ENCODE measurements at regions not wholly inside any gene's neighbourhood (a gene's known extent, or its start where the extent isn't known, plus 50 kb on each side); places are given as distances from the start of the nearest gene placed in this dataset.
A peak's percentile ranks its signal among the peaks of the same experiment; 100 is the strongest.

DNA sequence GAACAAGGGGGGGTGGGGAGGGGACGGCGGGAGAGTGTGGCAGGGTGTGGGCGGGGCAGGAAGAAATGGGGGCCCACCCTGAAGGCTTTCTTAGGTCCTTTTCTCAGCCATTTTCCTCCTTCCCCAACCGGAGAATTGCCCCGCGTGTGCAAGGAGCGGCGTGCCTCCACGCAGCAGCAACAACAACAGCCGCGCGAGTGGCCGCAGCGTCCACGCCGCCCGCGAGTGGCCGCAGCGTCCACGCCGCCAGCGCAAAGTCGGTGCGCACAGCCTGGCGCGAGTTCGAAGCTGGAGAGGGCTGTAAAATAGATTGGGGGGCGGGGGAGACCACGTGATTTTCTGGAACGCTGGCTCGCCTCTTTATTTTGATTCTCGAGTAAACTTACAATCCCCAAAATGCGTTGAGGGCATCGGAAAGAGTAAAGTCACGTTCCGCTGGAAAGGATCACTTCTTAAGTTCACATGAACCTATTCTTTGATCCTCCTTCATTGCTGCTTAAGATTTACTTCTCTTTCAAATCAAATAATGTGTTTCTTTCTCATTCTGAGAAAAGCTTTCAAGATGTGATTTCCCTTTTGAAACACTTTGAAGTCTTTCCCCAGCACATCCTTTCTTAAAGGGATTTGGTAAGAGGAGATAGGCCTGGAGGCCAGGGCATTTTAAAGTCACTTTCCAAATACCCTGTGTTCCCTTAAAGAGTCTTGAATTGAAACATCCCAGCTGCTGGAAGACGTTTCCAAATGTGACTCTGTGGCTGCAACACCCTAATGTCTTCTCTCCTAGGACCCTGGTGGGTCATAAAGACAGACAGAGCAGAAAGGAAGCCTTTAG is 66.7 kb upstream of the ZNF217 start:
- CTCF ChIA-PET: interaction anchor here (0.7 to 1.9 kb wide), 14 partner anchors 14 to 280 kb away, joined by 3 to 8 read pairs (median 5); no protein-coding TSS in a partner anchor
- H3K27me3 Mint-ChIP-seq: no peaks in the 10 kb centered on the region
- POLR2A ChIA-PET: interaction anchor here (0.8 to 1.9 kb wide), 16 partner anchors 9 to 276 kb away, joined by 3 to 8 read pairs (median 4); no protein-coding TSS in a partner anchor
- peaks cover 1% of the 10 kb centered on the region for H3K36me3 Mint-ChIP-seq (ENCODE audit: low read depth)
- DNase-seq (peak; percentile 75), ATAC-seq (peak; percentile 38)
- no peaks in the 10 kb centered on the region for H3K9me3 Mint-ChIP-seq
- H3K4me3 Mint-ChIP-seq: peak overlapping the region; percentile 81
- intact Hi-C loops (cut with micrococcal nuclease): no loop called here
- peaks cover 60% of the 10 kb centered on the region for H3K4me1 Mint-ChIP-seq (ENCODE audit: low read depth)
- peak overlapping the region; percentile 96 for H3K27ac Mint-ChIP-seq
- TF ChIP-seq, protein P1, sequence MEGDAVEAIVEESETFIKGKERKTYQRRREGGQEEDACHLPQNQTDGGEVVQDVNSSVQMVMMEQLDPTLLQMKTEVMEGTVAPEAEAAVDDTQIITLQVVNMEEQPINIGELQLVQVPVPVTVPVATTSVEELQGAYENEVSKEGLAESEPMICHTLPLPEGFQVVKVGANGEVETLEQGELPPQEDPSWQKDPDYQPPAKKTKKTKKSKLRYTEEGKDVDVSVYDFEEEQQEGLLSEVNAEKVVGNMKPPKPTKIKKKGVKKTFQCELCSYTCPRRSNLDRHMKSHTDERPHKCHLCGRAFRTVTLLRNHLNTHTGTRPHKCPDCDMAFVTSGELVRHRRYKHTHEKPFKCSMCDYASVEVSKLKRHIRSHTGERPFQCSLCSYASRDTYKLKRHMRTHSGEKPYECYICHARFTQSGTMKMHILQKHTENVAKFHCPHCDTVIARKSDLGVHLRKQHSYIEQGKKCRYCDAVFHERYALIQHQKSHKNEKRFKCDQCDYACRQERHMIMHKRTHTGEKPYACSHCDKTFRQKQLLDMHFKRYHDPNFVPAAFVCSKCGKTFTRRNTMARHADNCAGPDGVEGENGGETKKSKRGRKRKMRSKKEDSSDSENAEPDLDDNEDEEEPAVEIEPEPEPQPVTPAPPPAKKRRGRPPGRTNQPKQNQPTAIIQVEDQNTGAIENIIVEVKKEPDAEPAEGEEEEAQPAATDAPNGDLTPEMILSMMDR (IDR thresholded peaks at IDR 0.05): no peak

GRCh38 chr20:53658973-53659372 is 65.3 kb upstream of the ZNF217 start:
- Mint-ChIP-seq H3K4me1 (ENCODE audit: low read depth) (peaks cover 62% of the 10 kb centered on the region), H3K27me3 (no peaks in the 10 kb centered on the region), H3K27ac (no peak overlapping the region), H3K36me3 (ENCODE audit: low read depth) (peaks cover 1% of the 10 kb centered on the region), H3K9me3 (no peaks in the 10 kb centered on the region), H3K4me3 (peak overlapping the region; percentile 17)
- intact Hi-C loops (cut with micrococcal nuclease): loop anchor here (5.0 kb wide), 1 partner anchor 82 kb away; no protein-coding TSS in a partner anchor
- TF ChIP-seq, protein P1 (IDR thresholded peaks at IDR 0.05): no peak
- ATAC-seq (no peak), DNase-seq (no peak)
- ChIA-PET CTCF (interaction anchor here (1.0 to 2.0 kb wide), 4 partner anchors 14 to 81 kb away, joined by 3 to 5 read pairs (median 4); no protein-coding TSS in a partner anchor), POLR2A (interaction anchor here (0.7 to 1.0 kb wide), 3 partner anchors 49 to 226 kb away, joined by 3 to 4 read pairs (median 3); no protein-coding TSS in a partner anchor)

DNA sequence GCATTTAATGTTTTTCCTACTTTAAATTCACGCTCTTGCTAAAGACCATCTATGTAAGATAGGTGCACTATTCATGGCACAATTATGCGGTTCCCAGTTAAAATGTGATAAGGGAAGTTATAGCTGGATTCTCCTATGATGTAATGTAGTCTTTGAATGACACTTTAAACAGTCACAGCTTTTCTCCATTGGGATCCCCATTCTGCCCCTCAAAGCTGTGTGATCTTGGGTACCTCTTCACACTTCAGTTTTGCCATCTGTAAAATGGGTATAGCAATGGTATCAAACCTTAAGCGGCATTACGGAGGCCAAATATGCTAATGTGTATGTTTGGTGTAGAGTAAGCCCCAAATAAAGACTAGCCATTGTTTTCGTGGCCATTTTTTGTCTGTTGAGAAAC is 64.7 kb upstream of the ZNF217 start:
- ATAC-seq (no peak), DNase-seq (no peak)
- H3K4me3 Mint-ChIP-seq: no peak overlapping the region
- no peaks in the 10 kb centered on the region for H3K27me3 Mint-ChIP-seq
- no peaks in the 10 kb centered on the region for H3K9me3 Mint-ChIP-seq
- intact Hi-C loops (cut with micrococcal nuclease): loop anchor here (5.0 kb wide), 1 partner anchor 81 kb away; no protein-coding TSS in a partner anchor
- H3K4me1 Mint-ChIP-seq (ENCODE audit: low read depth): peaks cover 67% of the 10 kb centered on the region
- ChIA-PET CTCF (interaction anchor here (0.6 to 2.0 kb wide), 9 partner anchors 13 to 257 kb away, joined by 3 to 5 read pairs (median 4); no protein-coding TSS in a partner anchor), POLR2A (interaction anchor here (0.9 to 1.0 kb wide), 2 partner anchors 50 to 227 kb away, joined by 3 to 4 read pairs; no protein-coding TSS in a partner anchor)
- peaks cover 1% of the 10 kb centered on the region for H3K36me3 Mint-ChIP-seq (ENCODE audit: low read depth)
- TF ChIP-seq, protein P1 (IDR thresholded peaks at IDR 0.05): no peak
- peak overlapping the region; percentile 61 for H3K27ac Mint-ChIP-seq

GRCh38 chr20:53657732-53658131 is 64.1 kb upstream of the ZNF217 start:
- CTCF ChIA-PET: interaction anchor here (1.2 to 2.0 kb wide), 7 partner anchors 13 to 282 kb away, joined by 3 to 5 read pairs (median 4); no protein-coding TSS in a partner anchor
- H3K9me3 Mint-ChIP-seq: no peaks in the 10 kb centered on the region
- intact Hi-C loops (cut with micrococcal nuclease): loop anchor here (2.0 to 5.0 kb wide), 2 partner anchors 49 to 80 kb away; no protein-coding TSS in a partner anchor
- no peak for ATAC-seq
- H3K4me3 Mint-ChIP-seq: no peak overlapping the region
- no peaks in the 10 kb centered on the region for H3K27me3 Mint-ChIP-seq
- DNase-seq: no peak
- peak overlapping the region; percentile 62 for H3K27ac Mint-ChIP-seq
- H3K36me3 Mint-ChIP-seq (ENCODE audit: low read depth): peaks cover 1% of the 10 kb centered on the region
- POLR2A ChIA-PET: interaction anchor here (1.0 to 1.7 kb wide), 4 partner anchors 15 to 66 kb away, joined by 3 to 7 read pairs (median 3); no protein-coding TSS in a partner anchor
- H3K4me1 Mint-ChIP-seq (ENCODE audit: low read depth): peaks cover 70% of the 10 kb centered on the region
- TF ChIP-seq, protein P1 (IDR thresholded peaks at IDR 0.05): no peak

Measured in activated CD8-positive, alpha-beta T cell treated with anti-CD3 and anti-CD28 coated beads for 36 hours (primary cell).